ENCODE measurements at regions not wholly inside any gene's neighbourhood (a gene's known extent, or its start where the extent isn't known, plus 50 kb on each side); places are given as distances from the start of the nearest gene placed in this dataset.

GRCh38 chr18:51734576-51734975 lies 537.1 kb upstream of the MEX3C start:
- Histone ChIP-seq H3K4ac (ENCODE audit: low read depth, low read length) (no peak overlapping the region), H3K27me3 (ENCODE audit: insufficient read depth, low read length) (no peaks in the 10 kb centered on the region), H2BK20ac (ENCODE audit: low read depth, low read length, poor library complexity, severe bottlenecking) (no peak overlapping the region), H4K91ac (ENCODE audit: insufficient read length, low read depth, low read length) (no peak overlapping the region), H3K23ac (ENCODE audit: insufficient read length, low read depth, low read length) (no peak overlapping the region), H2BK120ac (ENCODE audit: low read depth, low read length, poor library complexity, severe bottlenecking) (no peak overlapping the region), H3K14ac (ENCODE audit: insufficient read depth, low read length) (no peak overlapping the region), H3K4me2 (ENCODE audit: insufficient read depth, insufficient read length, low read length) (no peak overlapping the region), H4K8ac (replicated peaks; ENCODE audit: insufficient read length, low read depth, low read length) (no peak overlapping the region), H3K23me2 (ENCODE audit: insufficient read length, low read depth, low read length, poor library complexity, severe bottlenecking) (no peaks in the 10 kb centered on the region), H2BK12ac (ENCODE audit: insufficient read length, low read depth, low read length) (no peak overlapping the region), H3K56ac (ENCODE audit: insufficient read length, low read depth, low read length) (no peak overlapping the region), H3T11ph (ENCODE audit: low read length) (no peak overlapping the region), H3K79me2 (ENCODE audit: insufficient read depth, low read length) (no peaks in the 10 kb centered on the region), H3K79me1 (ENCODE audit: insufficient read depth, low read depth, low read length, poor library complexity, severe bottlenecking) (no peaks in the 10 kb centered on the region), H3K9me3 (ENCODE audit: control insufficient read depth, low read depth, low read length) (no peaks in the 10 kb centered on the region), H2BK15ac (ENCODE audit: low read depth, low read length) (no peak overlapping the region), H3K27ac (ENCODE audit: insufficient read length, low read depth, low read length) (no peak overlapping the region), H4K5ac (ENCODE audit: insufficient read length, low read depth, low read length) (no peak overlapping the region), H3K4me1 (ENCODE audit: insufficient read depth, low read length) (no peaks in the 10 kb centered on the region), H4K20me1 (ENCODE audit: control insufficient read depth, insufficient read depth, insufficient read length) (no peaks in the 10 kb centered on the region), H2AFZ (ENCODE audit: low read length) (no peak overlapping the region), H3K9ac (ENCODE audit: extremely low read depth, insufficient read length, low read length) (no peak overlapping the region), H3K18ac (ENCODE audit: insufficient read length, low read depth, low read length) (no peak overlapping the region), H2AK5ac (ENCODE audit: insufficient read length, low read length) (no peak overlapping the region), H2BK5ac (ENCODE audit: insufficient read length, low read length) (no peak overlapping the region)
- TF ChIP-seq, protein P1, sequence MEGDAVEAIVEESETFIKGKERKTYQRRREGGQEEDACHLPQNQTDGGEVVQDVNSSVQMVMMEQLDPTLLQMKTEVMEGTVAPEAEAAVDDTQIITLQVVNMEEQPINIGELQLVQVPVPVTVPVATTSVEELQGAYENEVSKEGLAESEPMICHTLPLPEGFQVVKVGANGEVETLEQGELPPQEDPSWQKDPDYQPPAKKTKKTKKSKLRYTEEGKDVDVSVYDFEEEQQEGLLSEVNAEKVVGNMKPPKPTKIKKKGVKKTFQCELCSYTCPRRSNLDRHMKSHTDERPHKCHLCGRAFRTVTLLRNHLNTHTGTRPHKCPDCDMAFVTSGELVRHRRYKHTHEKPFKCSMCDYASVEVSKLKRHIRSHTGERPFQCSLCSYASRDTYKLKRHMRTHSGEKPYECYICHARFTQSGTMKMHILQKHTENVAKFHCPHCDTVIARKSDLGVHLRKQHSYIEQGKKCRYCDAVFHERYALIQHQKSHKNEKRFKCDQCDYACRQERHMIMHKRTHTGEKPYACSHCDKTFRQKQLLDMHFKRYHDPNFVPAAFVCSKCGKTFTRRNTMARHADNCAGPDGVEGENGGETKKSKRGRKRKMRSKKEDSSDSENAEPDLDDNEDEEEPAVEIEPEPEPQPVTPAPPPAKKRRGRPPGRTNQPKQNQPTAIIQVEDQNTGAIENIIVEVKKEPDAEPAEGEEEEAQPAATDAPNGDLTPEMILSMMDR (conservative IDR thresholded peaks at IDR 0.05) = no peak
- no CpG with 5 or more reads among the region's 3 CpGs for WGBS (ENCODE audit: extremely low coverage, insufficient read length, low lambda C conversion rate)
- Mint-ChIP-seq H3K27me3 (ENCODE audit: low read depth) (no peaks in the 10 kb centered on the region), H3K36me3 (ENCODE audit: insufficient read depth in 1 of 3, low read depth in 3 of 3) (no peaks in the 10 kb centered on the region), H3K9me3 (no peaks in the 10 kb centered on the region; a peak in 2 of 5 replicates), H3K27ac (no peak overlapping the region), H3K4me3 (no peak overlapping the region), H3K4me1 (no peaks in the 10 kb centered on the region)
- no peak for DNase-seq
